Right atrium auricular region (tissue), 2 donors: ENCODE measurements at regions not wholly inside any gene's neighbourhood (a gene's known extent, or its start where the extent isn't known, plus 50 kb on each side); places are given as distances from the start of the nearest gene placed in this dataset.

Source experiments
- DNase-seq: peaks from one replicate; pipeline ENCODE4 v3.0.0-alpha.2; 2019; ENCODE audit warnings: low spot score
- H3K27ac ChIP-seq, 2 donors: fragments of 200-600 bp; sonication (generic); 1 replicate in 1 of 2; 2 replicates in 1 of 2; pipeline ENCODE4 v1.5.1; 2016 to 2019
- H3K27me3 ChIP-seq, 2 donors: fragments of 200-600 bp; sonication (generic); one replicate each; pipeline versions ENCODE4 v1.5.1 to v1.6.0; 2017 to 2019
- H3K36me3 ChIP-seq: fragments of 200-600 bp; sonication (generic); one replicate; pipeline ENCODE4 v1.5.1; 2016
- H3K4me1 ChIP-seq, 2 donors: fragments of 200-600 bp; sonication (generic); one replicate each; pipeline versions ENCODE4 v1.5.1 to v1.6.0; 2017 to 2019
- H3K4me3 ChIP-seq, 2 donors: fragments of 200-600 bp; sonication (generic); 1 replicate in 1 of 2; 2 replicates in 1 of 2; pipeline ENCODE4 v1.5.1; 2017 to 2019; ENCODE audit warnings: mild to moderate bottlenecking in 1 of 2, moderate library complexity in 1 of 2
- H3K9me3 ChIP-seq, 2 donors: fragments of 200-600 bp; sonication (generic); one replicate each; pipeline ENCODE4 v1.5.1; 2019
- CTCF ChIP-seq, 2 donors: fragments of 200-600 bp; sonication (generic); IDR thresholded peaks; one replicate each; pipeline ENCODE4 v1.5.1; 2019; ENCODE audit warnings: antibody characterized with exemption in 2 of 2

GRCh38 chr2:11006191-11006590 is 94.5 kb downstream of the KCNF1 start:
- H3K27me3 ChIP-seq: no peaks in the 10 kb centered on the region
- H3K9me3 ChIP-seq: peaks cover 0 to 8% of the 10 kb centered on the region in 2 donors
- no peaks in the 10 kb centered on the region for H3K36me3 ChIP-seq
- no peak for TF ChIP-seq CTCF (IDR thresholded peaks at IDR 0.05)
- H3K4me3 ChIP-seq: no peak overlapping the region
- no peak for DNase-seq
- no peak overlapping the region for H3K27ac ChIP-seq
- H3K4me1 ChIP-seq: no peaks in the 10 kb centered on the region

- no peak for DNase-seq
- H3K36me3 ChIP-seq: no peaks in the 10 kb centered on the region
- TF ChIP-seq CTCF (IDR thresholded peaks at IDR 0.05): no peak
- H3K27me3 ChIP-seq: no peaks in the 10 kb centered on the region
- no peak overlapping the region for H3K4me3 ChIP-seq
- no peaks in the 10 kb centered on the region for H3K4me1 ChIP-seq
- no peak overlapping the region for H3K27ac ChIP-seq
- H3K9me3 ChIP-seq: peaks cover 0 to 20% of the 10 kb centered on the region in 2 donors
Measured at GRCh38 chr2:11007331-11008264, 95.9 kb downstream of the KCNF1 start.

GRCh38 chr2:11008773-11009172 is 97.0 kb downstream of the KCNF1 start:
- no peak for DNase-seq

GRCh38 chr2:11009176-11009575 is 97.4 kb downstream of the KCNF1 start:
- H3K36me3 ChIP-seq: no peaks in the 10 kb centered on the region
- no peaks in the 10 kb centered on the region for H3K27me3 ChIP-seq
- TF ChIP-seq CTCF (IDR thresholded peaks at IDR 0.05): no peak
- peaks cover 0 to 22% of the 10 kb centered on the region in 2 donors for H3K9me3 ChIP-seq
- H3K4me1 ChIP-seq: no peaks in the 10 kb centered on the region
- no peak overlapping the region for H3K4me3 ChIP-seq
- DNase-seq: no peak
- no peak overlapping the region for H3K27ac ChIP-seq

More at GRCh38 chr2:11008773-11009172, 97.0 kb downstream of the KCNF1 start:
- Histone ChIP-seq H3K36me3 (no peaks in the 10 kb centered on the region), H3K4me1 (no peaks in the 10 kb centered on the region), H3K9me3 (peaks cover 0 to 22% of the 10 kb centered on the region in 2 donors), H3K4me3 (no peak overlapping the region), H3K27ac (no peak overlapping the region), H3K27me3 (no peaks in the 10 kb centered on the region)
- no peak for TF ChIP-seq CTCF (IDR thresholded peaks at IDR 0.05)

GRCh38 chr2:11009891-11010290 is 98.2 kb downstream of the KCNF1 start:
- Histone ChIP-seq H3K4me3 (no peak overlapping the region), H3K36me3 (no peaks in the 10 kb centered on the region), H3K27me3 (no peaks in the 10 kb centered on the region), H3K4me1 (no peaks in the 10 kb centered on the region), H3K27ac (no peak overlapping the region), H3K9me3 (peaks cover 0 to 22% of the 10 kb centered on the region in 2 donors)
- TF ChIP-seq CTCF (IDR thresholded peaks at IDR 0.05): no peak
- DNase-seq: no peak
